Heart left ventricle (tissue), 16 donors: ENCODE measurements at regions not wholly inside any gene's neighbourhood (a gene's known extent, or its start where the extent isn't known, plus 50 kb on each side); places are given as distances from the start of the nearest gene placed in this dataset.

Source experiments
- ATAC-seq, 4 donors: fragments of 200-7000 bp; cut with Tn5 transposase; one replicate each; pipeline ENCODE4 v1.9.1; 2020 to 2022; ENCODE audit warnings: moderate library complexity in 4 of 4, mild to moderate bottlenecking in 3 of 4, moderate number of reproducible peaks in 1 of 4
- DNase-seq, 5 donors: peaks; one replicate each; pipeline ENCODE4 v3.0.0-alpha.2; 2020
- H3K27ac ChIP-seq, 12 donors: fragments of 200-600 bp; sonication (generic) in 4 of 12; one replicate each; pipeline versions ENCODE4 v1.5.0 to v1.8.0; 2016 to 2022; ENCODE audit warnings: mild to moderate bottlenecking in 2 of 12
- H3K27me3 ChIP-seq, 9 donors: fragments of 200-600 bp; sonication (generic) in 2 of 9; one replicate each; pipeline versions ENCODE4 v1.5.1 to v1.8.0; 2016 to 2022; ENCODE audit warnings: mild to moderate bottlenecking in 3 of 9
- H3K36me3 ChIP-seq, 9 donors: fragments of 200-600 bp; sonication (generic) in 2 of 9; one replicate each; pipeline versions ENCODE4 v1.5.0 to v1.8.0; 2018 to 2022; ENCODE audit warnings: mild to moderate bottlenecking in 2 of 9
- H3K4me1 ChIP-seq, 12 donors: fragments of 200-600 bp; sonication (generic) in 4 of 12; one replicate each; pipeline versions ENCODE4 v1.5.0 to v1.8.0; 2016 to 2022; ENCODE audit warnings: mild to moderate bottlenecking in 3 of 12
- H3K4me3 ChIP-seq, 12 donors: fragments of 200-600 bp; sonication (generic) in 4 of 12; one replicate each; pipeline versions ENCODE4 v1.5.0 to v1.8.0; 2017 to 2022; ENCODE audit warnings: mild to moderate bottlenecking in 9 of 12, moderate library complexity in 4 of 12
- H3K9me3 ChIP-seq, 12 donors: fragments of 200-600 bp; sonication (generic) in 4 of 12; one replicate each; pipeline versions ENCODE4 v1.5.0 to v1.8.0; 2016 to 2022; ENCODE audit warnings: mild to moderate bottlenecking in 1 of 12
- CTCF ChIP-seq, 12 donors: fragments of 200-600 bp; sonication (generic) in 4 of 12; IDR thresholded peaks; one replicate each; pipeline versions ENCODE4 v1.5.0 to v1.8.0; 2018 to 2022; ENCODE audit warnings: antibody characterized with exemption in 12 of 12, mild to moderate bottlenecking in 5 of 12
- POLR2A ChIP-seq, 2 donors: fragments of 450-650 bp; IDR thresholded peaks; one replicate each; pipeline ENCODE4 v1.6.1; 2017; ENCODE audit warnings: antibody characterized with exemption in 2 of 2, mild to moderate bottlenecking in 2 of 2, moderate library complexity in 2 of 2
- WGBS, 4 donors: extraction: QIAGEN DNeasy Blood & Tissue Kit in 2 of 4; methylation state at CpG; one replicate each; pipeline versions ENCODE4 v1.1.5 to v1.1.7; 2013 to 2018; 5-methylcytosine and 5-hydroxymethylcytosine counted together
- intact Hi-C, 10 donors: fragments of 100-400 bp; cut with DNase I; formaldehyde crosslinking; loops; one replicate each; pipeline versions ENCODE4 v1.11.1 to v1.14.2; 2022
- donor health status: ischemic (EF 13 %, LVEDD 7.1; RV severe dilation, severe dysfunction).
- donor health status: healthy with polysubstance abuse.
- donor health status: DM: no; HTN: yes; CAD: no.
- donor health status: DM: no; HTN: no; CAD: no.
- donor health status: ischemic (EF 25% LVEDD 6.9; RV normal size, moderate dysfunction).
- donor health status: ischemic (EF 25% LVEDD 5.7; RV mildly dilated, moderate dysfunction).
- donor health status: healthy.
- donor health status: DM: yes; HTN: yes; CAD: no.
- donor health status: ischemic (EF 35%, LVEDD 5.7; RV mildly dilated, moderate dysfunction).
- donor health status: nonischemic (EF 11% LVEDD 7.7; RV severe dilation, severe dysfunction).
- donor health status: DM: yes; HTN: yes; CAD: no.
- donor health status: PGD.
- donor health status: ischemic (EF 29% LVEDD 5.4; RV normal size, mild dysfunction).
- donor health status: nonischemic (EF 23%, LVEDD 6.1; RV moderate dilation, normal function).

DNA sequence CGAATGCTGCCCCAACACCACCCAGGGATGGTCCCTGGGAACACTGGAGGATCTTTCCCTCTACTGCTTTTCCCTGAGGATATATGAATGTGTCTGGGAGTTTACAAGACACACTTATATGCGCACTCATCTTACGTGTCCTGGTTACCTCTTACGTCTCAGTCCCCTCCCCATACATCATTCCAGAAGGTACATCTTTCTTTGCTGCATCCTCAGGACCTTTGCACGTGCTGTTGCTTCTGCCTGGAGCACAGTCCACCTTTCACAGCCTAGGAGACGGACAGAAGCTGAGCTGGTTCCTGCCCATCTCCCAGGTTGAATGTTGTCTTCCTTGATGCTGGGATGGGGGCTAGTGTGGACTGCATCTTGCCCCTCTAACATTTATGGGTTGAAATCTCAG is 153.0 kb upstream of the FOXF1 start:
- WGBS, 4 donors: 90 to 95% (median 92%) methylated on average over 6 of the region's 6 CpGs
- Histone ChIP-seq H3K4me3 (no peak overlapping the region), H3K27ac (peak overlapping the region in 1 of 12 donors; percentile 68), H3K36me3 (no peaks in the 10 kb centered on the region), H3K27me3 (peaks cover 0 to 94% (median 45%) of the 10 kb centered on the region in 9 donors), H3K4me1 (no peaks in the 10 kb centered on the region), H3K9me3 (peaks cover 0 to 13% (median 4%) of the 10 kb centered on the region in 12 donors)
- DNase-seq (no peak), ATAC-seq (no peak)
- TF ChIP-seq CTCF (IDR thresholded peaks at IDR 0.05) (no peak), POLR2A (IDR thresholded peaks at IDR 0.05) (no peak)
- intact Hi-C loops: no loop called here

DNA sequence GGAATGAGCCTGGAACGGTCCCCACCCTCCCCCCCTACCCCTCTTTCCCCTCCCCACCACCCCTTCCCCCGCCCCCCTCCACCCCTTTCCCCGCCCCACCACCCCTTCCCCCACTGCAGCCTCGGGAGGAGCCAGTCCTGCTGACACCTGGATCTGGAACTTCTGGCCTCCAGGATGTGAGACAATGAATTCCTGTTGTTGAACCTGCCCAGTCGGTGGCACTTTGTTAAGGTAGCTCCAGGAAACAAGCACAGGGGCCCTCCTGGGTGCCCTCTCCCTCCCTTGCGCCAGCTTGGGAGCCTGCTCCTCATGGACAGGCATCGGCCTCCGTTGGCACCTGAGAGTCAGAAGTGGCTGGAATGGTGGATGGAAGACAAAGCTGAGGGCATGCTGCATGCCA is 152.4 kb upstream of the FOXF1 start:
- intact Hi-C loops: no loop called here
- WGBS, 4 donors: 45 to 57% (median 51%) methylated on average over 6 to 8 of the region's 8 CpGs
- Histone ChIP-seq H3K27me3 (peaks cover 0 to 94% (median 46%) of the 10 kb centered on the region in 9 donors), H3K9me3 (peaks cover 0 to 13% (median 4%) of the 10 kb centered on the region in 12 donors), H3K27ac (peak overlapping the region in 1 of 12 donors; percentile 31), H3K4me1 (no peaks in the 10 kb centered on the region), H3K4me3 (no peak overlapping the region), H3K36me3 (no peaks in the 10 kb centered on the region)
- TF ChIP-seq CTCF (IDR thresholded peaks at IDR 0.05) (no peak), POLR2A (IDR thresholded peaks at IDR 0.05) (no peak)
- DNase-seq (no peak), ATAC-seq (no peak)

GRCh38 chr16:86359571-86359970 is 150.8 kb upstream of the FOXF1 start:
- DNase-seq: no peak
- 44 to 62% (median 58%) methylated on average over 5 of the region's 5 CpGs for WGBS, 4 donors
- intact Hi-C loops: no loop called here
- Histone ChIP-seq H3K27me3 (peaks cover 0 to 91% (median 41%) of the 10 kb centered on the region in 9 donors), H3K4me3 (no peak overlapping the region), H3K9me3 (peaks cover 0 to 13% (median 4%) of the 10 kb centered on the region in 12 donors), H3K4me1 (no peaks in the 10 kb centered on the region), H3K36me3 (no peaks in the 10 kb centered on the region), H3K27ac (no peak overlapping the region)
- ATAC-seq: no peak
- TF ChIP-seq POLR2A (IDR thresholded peaks at IDR 0.05) (no peak), CTCF (IDR thresholded peaks at IDR 0.05) (no peak)

DNA sequence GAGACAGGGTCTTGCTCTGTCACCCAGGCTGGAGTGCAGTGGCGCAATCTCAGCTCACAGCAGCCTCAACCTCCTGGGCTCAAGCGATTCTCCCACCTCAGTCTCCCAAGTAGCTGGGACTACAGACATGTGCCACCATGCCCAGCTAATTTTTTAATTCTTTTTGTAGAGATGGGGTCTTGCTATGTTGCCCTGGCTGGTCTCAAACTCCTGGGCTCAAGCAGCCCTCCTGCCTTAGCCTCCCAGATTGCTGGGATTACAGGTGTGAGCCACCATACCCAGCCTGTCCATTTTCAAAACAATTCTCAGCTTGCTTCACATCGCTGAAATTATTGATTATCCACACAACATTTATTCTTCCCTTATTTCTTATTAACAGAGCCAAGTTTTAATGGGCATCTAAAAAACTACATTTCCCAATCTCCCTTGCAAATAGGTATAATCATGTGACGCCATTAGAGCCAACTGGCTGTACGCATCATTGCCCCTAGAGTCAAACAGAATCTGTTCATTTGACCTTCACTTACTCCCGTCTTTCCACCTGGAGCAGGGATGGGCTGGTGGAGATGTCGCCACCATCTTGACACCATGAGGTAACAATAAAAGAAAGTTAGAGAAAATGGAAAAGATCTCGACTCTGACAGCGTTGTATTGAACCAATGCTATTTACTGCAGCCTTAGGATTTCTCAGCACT is 148.0 kb upstream of the FOXF1 start:
- peaks cover 0 to 71% (median 29%) of the 10 kb centered on the region in 9 donors for H3K27me3 ChIP-seq
- ATAC-seq (no peak), DNase-seq (no peak)
- no peak overlapping the region for H3K4me3 ChIP-seq
- no peak for TF ChIP-seq CTCF (IDR thresholded peaks at IDR 0.05)
- no peak for TF ChIP-seq POLR2A (IDR thresholded peaks at IDR 0.05)
- no peaks in the 10 kb centered on the region for H3K4me1 ChIP-seq
- peak overlapping the region in 1 of 12 donors; percentile 77 for H3K27ac ChIP-seq
- no peaks in the 10 kb centered on the region for H3K36me3 ChIP-seq
- intact Hi-C loops: no loop called here
- no peaks in the 10 kb centered on the region for H3K9me3 ChIP-seq
- WGBS, 4 donors: 81 to 90% (median 82%) methylated on average over 9 of the region's 9 CpGs
